Choroid plexus epithelial cell (primary cell): ENCODE measurements at regions not wholly inside any gene's neighbourhood (a gene's known extent, or its start where the extent isn't known, plus 50 kb on each side); places are given as distances from the start of the nearest gene placed in this dataset.

Experiments used
- DNase-seq: peaks from one replicate; pipeline ENCODE4 v3.0.0-alpha.2; 2010; ENCODE audit warnings: low read depth
- H3K4me3 ChIP-seq: 2 replicates; pipeline ENCODE4 v1.5.1; 2011; ENCODE audit warnings: low read depth, mild to moderate bottlenecking, control low read depth, low read length, moderate library complexity
- CTCF ChIP-seq: conservative IDR thresholded peaks from 2 replicates; pipeline ENCODE4 v1.5.1; 2011; ENCODE audit warnings: low read depth, mild to moderate bottlenecking, control low read depth, inconsistent platforms, low read length, moderate library complexity

DNA sequence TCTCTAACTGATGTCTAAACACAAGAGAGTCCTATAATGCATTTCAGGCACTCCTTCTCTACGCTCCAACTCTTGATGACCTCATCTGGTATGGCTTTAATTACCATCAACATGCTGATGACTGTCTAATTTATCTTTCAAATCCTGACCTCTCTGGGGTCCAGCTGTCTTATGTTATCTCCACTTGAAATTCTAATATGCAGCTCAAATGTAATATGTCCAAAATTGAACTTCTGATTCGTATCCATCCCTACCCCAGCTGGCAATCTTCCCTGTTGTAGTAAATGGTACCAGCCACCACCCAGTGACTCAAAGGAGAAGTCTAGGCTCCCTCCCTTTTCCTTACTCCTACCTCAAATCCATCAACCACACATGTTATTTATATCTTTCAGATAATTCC, 288.0 kb upstream of the SLC10A2 start:
- no peak for DNase-seq

DNA sequence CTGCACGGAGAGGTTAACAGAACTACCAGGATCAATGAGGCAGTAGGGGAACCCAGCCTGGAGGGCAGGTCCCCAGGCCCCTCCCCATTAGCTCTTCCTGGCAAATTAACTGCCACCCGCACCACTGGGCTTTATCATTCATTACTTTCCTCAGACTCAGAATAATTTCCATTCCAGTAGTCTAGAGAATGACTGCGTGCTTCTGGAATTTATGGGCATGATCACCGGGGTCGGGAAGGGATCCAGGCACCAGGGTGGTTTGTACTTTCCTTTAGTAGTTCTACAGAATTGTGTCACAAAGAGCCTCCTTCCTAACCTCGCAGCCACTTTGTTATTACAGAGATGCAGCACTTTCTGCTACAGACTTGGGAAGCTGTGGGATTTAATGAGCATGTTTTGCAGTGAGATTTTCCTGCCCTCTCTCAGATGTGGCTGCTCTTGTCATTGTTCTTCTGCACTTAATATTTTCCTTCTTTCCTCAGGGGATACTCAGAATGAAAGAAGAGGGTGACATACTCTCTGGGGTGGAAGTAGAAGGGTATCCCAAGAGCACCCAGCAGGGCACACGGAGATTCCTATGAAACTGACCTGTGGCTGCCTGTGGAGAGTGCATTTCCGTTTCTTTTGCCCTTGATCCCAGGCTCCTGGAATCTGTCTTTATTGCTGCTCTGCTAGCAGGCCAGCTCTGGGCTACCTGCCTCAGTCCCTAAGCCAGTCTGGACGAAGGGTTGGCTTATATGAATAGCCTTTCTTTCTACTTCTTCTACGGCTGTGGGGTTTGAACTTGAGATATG, 285.0 kb upstream of the SLC10A2 start:
- TF ChIP-seq CTCF = no peak
- peak; percentile 70 for DNase-seq
- no peak overlapping the region for H3K4me3 ChIP-seq

More for the DNA sequence above, 288.0 kb upstream of the SLC10A2 start:
- H3K4me3 ChIP-seq = no peak overlapping the region
- no peak for TF ChIP-seq CTCF

DNA sequence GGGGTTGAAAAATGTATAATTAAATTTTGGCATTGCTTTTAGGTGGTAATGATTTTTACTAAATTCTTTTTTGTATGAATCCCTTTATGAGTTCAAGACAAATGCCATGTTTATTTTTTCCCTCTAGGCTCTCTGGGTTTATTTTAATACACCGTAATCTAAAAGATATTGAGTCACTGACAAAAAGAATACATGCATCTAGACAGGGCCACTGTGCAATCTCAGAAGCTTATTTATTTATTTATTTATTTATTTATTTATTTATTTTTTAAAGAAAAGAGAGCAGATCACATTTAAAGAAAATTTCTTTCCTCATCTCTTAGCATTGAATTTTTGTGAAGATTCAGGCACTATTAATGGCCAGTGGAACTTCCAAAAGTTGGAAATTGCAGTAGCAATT, 283.9 kb upstream of the SLC10A2 start:
- no peak for TF ChIP-seq CTCF
- H3K4me3 ChIP-seq = no peak overlapping the region
- no peak for DNase-seq

DNA sequence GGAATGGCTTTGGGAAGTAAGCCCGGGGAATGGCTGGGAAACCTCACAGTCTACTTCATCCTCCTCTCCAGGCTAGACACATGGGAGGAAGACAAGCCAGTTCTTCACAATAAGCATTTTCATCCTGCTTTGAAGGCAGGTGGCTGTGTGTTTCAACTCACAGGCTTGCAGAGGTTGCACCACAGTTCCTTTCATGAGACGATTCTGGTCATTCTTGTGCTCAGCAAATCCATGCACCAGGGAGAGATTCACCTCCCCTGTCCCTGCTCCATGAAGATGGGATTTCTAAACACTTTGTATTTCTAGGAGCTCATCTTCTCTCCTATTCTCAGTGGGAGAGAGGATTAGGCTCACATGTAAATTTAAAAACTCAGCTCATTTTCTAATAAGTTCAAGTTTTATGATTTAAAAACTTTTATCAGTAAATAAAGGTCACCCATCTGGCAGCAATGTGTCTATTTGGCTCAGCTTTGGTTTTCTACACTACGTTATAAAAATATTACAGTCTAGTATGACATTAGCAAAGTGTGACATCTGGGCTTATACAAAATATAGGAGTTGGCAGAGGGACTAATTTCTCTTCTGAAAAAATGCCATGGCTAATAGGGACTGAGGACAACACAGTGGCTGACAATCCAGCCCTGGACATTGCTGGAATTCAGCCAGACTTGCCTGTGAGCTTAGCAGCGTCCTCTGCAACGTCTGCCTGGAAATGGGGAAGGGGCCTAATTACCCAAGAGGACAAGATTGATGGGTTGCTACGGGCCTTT, 283.2 kb upstream of the SLC10A2 start:
- H3K4me3 ChIP-seq = no peak overlapping the region
- TF ChIP-seq CTCF = no peak
- no peak for DNase-seq

DNA sequence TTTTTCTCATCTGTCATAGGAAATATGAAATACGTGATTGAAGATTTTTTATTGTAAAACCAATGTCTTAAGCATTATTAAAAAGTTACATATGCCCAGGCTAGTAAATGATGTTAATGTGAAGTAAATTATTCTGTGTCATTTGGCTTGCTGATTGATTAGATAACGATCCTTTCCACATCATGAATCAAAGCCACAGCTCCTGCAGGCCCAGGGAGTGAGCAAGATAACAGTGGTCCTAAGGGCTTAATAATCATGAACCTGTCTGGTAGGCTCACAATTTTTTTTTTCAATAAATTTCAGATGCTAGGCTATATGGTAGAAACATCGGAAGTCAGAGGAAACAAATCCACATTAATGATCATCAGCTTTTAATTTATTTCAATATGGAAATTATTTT, 269.0 kb upstream of the SLC10A2 start:
- no peak overlapping the region for H3K4me3 ChIP-seq
- no peak for DNase-seq
- TF ChIP-seq CTCF = no peak

DNA sequence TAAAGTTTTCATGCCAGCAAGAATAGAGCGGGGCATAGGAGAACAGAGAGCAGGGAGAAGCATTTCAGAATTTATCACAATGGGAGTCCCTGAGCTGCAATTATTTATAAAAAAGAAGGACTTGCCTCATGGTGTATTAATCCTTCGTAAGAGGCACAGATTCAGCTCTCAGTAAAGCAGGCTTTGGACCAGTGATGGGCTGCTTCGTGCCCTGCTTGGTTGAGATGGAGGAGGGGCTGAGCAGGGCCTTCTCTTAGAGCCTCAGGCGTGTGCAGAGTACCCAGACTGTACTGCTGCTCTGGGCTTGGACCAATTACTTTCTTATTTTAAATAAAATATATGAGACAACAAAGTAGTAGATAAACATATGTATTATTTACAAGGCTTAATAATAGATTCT, 265.7 kb upstream of the SLC10A2 start:
- H3K4me3 ChIP-seq = no peak overlapping the region
- no peak for TF ChIP-seq CTCF
- DNase-seq = no peak
